DMS79 treated with DMSO at 0.1 percent for 48 hours (cell line): ENCODE measurements at regions not wholly inside any gene's neighbourhood (a gene's known extent, or its start where the extent isn't known, plus 50 kb on each side); places are given as distances from the start of the nearest gene placed in this dataset.
A peak's percentile ranks its signal among the peaks of the same experiment; 100 is the strongest.

ENCODE experiments used
- DNase-seq: peaks from one replicate; lab custom pipeline; 2025; lab: John Stamatoyannopoulos, UW

GRCh38 chr1:36743286-36744005 lies 260.7 kb upstream of the CSF3R start:
- DNase-seq: peak; percentile 26

GRCh38 chr1:36741066-36741465 lies 258.4 kb upstream of the CSF3R start:
- DNase-seq: no peak

- no peak for DNase-seq
These were observed 257.7 kb upstream of the CSF3R start for GRCh38 chr1:36740446-36740845.

- no peak for DNase-seq
These were observed 257.1 kb upstream of the CSF3R start for GRCh38 chr1:36739703-36740289.

GRCh38 chr1:36738245-36738644 lies 255.5 kb upstream of the CSF3R start:
- no peak for DNase-seq

- no peak for DNase-seq
These were observed 255.1 kb upstream of the CSF3R start for GRCh38 chr1:36737767-36738166.

DNA sequence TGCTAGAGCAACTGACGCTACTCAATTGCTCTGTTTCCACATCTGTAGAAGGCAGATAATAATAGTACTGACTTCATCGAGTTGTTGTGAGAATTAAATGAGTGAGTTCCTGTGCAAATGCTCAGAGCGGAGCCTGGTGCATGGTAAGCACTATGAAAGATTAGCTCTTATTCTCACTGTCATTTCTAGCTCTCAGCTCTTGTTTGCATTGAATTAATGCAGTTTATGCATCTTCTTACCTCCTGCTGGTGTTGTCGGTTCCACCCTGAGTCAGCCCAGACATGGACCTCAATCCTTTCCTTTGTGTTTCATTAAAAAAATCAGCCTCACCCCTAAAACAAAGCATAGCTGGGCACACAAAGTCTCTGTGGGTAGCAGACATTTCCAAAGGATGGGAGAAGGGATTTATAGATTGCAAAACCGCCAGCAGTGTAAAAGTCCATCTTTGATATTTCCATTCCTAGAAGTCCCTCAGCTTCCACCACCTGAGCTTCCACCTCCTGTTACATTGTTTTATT lies 254.4 kb upstream of the CSF3R start:
- no peak for DNase-seq

DNA sequence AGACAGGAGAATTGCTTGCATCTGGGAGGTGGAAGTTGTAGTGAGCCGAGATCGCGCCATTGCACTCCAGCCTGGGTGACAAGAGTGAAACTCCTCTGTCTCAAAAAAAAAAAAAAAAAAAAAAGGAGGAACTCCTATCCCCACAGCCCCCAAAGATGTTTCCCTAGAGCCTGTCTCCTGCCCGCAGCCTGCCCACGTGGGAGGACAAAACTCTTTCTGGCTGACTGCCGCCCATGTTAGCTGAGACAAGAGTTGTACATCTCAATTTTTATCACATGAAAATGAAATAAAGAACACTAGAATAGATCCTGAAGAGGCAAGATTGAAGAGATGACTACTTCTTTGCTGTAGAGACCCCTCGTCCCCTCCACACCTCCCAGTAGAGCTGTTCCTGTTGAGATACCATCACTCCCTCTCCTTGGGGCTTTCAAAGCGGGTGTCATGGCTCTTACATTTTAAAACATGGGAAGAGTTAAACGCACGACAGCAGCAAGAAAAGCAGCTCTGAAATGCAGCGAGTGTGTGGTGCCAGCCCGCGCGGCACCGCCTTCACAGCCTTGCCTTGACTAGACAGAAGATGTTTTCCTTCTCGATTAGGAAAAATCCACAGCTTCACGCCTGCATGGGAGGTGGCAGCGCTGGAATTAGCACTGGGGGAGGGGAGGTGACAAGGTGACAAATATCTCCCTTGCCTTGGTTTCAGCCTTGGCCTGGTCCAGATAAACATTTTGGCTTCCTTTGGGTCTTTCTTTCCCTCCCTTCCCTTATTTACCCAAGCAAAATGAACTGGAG lies 253.4 kb upstream of the CSF3R start:
- DNase-seq: no peak

DNA sequence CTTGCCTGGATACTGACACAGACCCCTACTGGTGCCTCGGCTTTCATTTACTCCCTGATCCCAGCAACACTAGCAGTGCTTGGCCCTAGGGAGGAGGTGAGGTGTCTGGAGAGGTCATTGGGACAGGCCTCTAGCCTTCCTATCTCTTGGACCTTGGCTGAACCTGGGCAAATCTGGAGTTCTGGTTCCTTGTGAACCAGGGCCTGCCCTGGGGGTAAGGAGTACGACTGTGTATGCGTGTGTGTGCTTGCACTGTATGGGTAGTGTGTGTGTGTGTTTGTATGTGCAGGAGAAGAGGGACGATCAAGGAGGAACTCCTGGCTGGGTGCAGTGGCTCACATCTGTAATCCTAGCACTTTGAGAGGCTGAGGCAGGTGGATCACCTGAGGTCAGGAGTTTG lies 252.7 kb upstream of the CSF3R start:
- DNase-seq: no peak

GRCh38 chr1:36734356-36734755 lies 251.6 kb upstream of the CSF3R start:
- DNase-seq: no peak

GRCh38 chr1:36733748-36734147 lies 251.0 kb upstream of the CSF3R start:
- DNase-seq: no peak

DNA sequence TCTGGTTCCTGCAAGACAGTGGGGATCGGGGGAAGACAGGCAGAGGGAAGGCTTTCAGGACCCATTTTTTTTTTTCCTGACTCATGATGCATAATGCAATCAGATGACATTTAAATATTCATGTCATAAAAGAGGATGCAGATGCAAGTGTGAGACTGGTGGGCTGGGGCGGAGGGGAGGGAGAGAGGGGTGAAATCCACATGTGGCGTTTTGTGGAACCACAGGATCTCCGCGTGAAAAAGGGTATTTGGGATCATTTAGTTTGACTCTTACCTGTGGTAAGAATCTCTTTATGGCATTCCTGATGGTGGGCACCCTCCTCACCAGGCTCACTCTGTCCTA lies 249.3 kb upstream of the CSF3R start:
- DNase-seq: no peak

- no peak for DNase-seq
These were observed 248.7 kb upstream of the CSF3R start for GRCh38 chr1:36731226-36732014.

DNA sequence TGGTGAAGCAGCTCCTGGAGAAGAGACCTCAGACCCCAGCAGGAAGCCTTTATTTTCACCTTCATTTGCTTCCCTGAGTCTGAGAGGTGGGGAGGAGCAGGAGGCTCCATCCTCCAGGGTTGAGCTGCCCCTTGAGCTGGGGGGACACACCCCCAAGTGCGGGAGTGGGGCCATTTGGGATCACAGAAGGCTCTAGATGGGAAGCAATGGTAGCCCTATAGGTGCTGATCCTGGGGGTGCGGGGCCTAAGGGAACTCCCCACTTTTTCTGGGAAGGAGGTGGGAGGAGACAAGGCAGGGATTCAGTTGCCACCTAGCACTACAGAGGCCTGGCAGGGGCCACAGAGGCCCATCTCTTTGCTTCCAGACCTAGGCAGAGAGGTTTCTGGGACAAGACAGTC lies 247.9 kb upstream of the CSF3R start:
- no peak for DNase-seq

DNA sequence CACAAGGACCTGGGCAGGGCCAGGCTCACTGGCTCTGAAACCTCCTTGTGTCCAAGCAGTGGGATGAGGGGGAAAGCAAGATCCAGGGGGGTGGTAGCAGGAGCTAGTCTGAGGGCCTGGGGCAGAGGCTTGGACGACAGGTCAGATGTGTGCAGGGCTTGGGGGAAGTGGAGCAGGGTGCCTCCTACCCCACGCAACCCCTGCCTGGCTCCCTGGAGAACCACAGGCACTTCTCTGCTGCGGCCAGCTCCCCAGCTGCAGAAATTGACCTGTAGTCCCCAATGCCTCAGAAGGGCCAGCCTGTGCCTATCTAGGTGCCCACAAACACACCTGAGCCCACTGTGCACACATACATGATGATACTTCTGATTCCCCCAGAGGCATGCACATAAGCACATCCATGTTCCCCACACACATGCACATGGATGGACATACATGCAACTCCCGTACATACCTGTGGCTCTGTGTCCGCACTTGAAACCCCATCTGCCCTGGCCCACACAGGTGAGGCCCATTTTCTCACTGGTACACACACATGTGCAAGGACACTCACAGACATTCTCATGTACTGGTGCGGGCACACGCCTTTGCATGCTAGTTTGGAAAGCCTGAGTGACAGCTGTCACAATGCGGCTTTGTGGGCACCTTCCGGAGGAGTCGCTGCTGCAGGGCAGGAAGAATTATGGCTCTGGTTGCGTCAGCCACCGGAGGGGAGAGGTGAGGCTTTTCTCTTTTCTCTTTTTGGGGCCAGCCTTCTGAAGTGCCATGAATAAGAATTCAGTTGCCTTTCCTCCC lies 247.2 kb upstream of the CSF3R start:
- DNase-seq: no peak

DNA sequence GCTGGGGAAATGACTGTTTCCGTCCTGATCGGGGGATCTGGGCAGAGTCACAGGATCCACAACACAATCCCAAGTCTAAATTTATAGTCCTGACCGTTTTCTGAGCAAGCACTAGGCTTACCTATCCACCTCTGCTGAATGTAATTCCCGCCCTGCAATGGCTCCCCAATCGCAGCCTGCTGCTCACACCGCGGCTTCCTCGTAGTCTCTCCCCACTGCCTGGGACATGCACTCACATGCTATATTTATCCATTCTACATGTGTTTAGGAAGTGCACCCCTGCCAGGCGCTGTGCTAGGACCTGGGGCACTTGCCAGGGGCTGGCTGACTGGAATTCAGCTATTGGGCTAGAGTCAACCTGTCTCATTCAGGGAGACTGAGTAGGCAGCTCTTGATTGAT lies 246.6 kb upstream of the CSF3R start:
- DNase-seq: no peak

DNA sequence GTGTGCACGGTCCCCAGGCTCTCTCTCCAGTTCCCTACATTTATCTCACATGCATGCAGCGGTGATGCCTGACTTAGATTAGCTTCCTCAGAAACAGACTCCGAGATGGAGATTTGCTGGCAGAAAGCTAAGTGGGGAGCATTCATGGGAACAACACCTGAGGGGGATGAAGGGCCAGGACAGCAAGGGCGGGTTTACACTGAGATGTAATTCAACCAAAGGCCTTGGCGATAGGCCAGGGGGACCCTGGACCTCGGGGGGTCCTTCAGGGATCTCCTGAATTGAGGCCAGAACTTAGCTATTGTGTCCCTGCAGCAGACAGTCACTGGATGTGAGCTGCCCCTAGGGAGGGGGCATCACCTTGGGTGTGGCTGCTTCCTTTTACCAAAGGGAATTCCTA lies 246.1 kb upstream of the CSF3R start:
- DNase-seq: no peak

DNA sequence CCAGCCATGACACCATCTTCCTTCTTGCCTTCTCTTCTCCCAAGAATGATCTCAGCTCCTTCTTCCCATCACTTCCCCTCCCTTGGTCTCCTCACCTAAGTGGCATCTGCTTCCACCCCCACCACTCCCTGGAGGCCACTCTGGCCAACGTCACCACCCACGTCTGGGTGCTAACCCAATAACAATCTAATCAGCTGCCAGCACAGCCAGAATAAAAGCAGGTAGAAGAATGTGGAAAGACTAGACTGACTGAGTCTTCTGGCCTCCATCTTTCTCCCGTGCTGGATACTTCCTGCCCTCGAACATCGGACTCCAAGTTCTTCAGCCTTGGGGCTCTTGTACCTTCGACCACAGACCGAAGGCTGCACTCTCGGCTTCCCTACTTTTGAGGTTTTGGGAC lies 245.3 kb upstream of the CSF3R start:
- no peak for DNase-seq

DNA sequence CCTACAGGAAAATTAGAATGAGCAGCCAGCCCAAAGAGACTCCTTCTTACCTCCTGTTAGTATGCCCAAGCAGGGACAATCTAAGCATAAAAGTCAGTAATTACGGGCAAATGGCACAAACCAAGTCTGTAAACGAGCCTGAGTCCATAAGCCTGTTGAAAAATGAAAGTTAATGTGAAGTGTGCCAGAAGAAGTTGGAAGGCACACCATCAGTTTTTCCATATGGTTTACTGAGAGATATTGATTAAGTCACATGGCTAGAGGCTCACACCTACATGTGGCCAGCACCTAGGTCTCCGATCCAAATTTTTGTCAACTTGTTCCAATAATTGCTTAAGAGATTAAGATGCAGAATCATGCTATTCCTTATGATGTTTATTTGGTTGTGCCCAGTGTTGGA lies 242.4 kb upstream of the CSF3R start:
- DNase-seq: no peak

- no peak for DNase-seq
These were observed 241.1 kb upstream of the CSF3R start for GRCh38 chr1:36723813-36724212.

DNA sequence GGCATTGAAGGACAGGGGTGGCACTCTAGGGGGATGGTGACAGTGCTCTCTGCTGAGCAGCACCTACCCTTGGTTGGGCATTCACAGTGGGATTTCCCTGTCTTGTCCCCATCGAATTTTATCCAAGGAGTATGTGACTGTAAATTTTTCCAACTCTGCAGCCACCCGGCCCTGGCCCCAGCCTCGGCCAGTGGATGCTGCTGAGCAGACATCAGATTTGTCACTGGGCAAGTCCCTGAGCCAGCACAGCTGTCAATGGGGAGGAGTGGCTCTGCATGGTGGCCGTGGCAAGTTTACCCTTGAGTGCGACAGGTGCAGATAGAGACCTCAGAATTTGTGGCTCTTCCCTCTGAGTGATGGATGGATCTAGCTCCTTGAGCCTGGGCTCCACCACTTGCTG lies 240.2 kb upstream of the CSF3R start:
- no peak for DNase-seq

DNA sequence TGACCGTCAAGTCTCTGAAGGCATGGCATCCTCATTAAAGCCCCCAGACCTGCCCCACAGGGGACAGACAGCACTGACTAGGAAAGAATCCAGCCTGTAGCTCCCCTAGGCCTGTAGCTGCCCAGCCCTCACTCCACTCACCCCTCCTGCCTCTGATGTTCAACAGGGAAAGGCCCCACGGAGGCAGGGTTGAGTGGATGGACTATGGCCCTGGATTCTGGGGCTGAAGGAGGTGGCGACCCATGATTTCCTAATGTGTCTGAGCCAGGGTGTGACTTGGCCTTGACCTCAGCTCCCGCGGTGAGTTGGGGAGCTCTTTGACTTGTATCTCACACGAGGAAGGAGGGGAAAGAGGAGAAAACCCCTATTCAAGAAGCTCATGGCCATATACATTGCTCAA lies 238.5 kb upstream of the CSF3R start:
- DNase-seq: no peak
